Thoracic aorta (tissue), 2 donors: ENCODE measurements at regions not wholly inside any gene's neighbourhood (a gene's known extent, or its start where the extent isn't known, plus 50 kb on each side); places are given as distances from the start of the nearest gene placed in this dataset.

Experiments
- ATAC-seq: fragments of 150-250 bp; one replicate; pipeline ENCODE4 v1.8.0; 2017; ENCODE audit warnings: low read depth; ENCODE audit not compliant: insufficient number of reproducible peaks, low FRiP score
- DNase-seq: peaks from one replicate; pipeline ENCODE4 v3.0.0-alpha.2; 2020; ENCODE audit warnings: low spot score
- H3K27ac ChIP-seq, 2 donors: fragments of 200-600 bp; sonication (generic); 1 replicate in 1 of 2; 2 replicates in 1 of 2; pipeline ENCODE4 v1.5.1; 2016; ENCODE audit warnings: mild to moderate bottlenecking in 2 of 2, moderate library complexity in 2 of 2
- H3K27me3 ChIP-seq: fragments of 200-600 bp; sonication (generic); replicated peaks from 2 replicates; pipeline ENCODE4 v1.6.0; 2016; ENCODE audit warnings: mild to moderate bottlenecking; ENCODE audit not compliant: insufficient read depth
- H3K36me3 ChIP-seq: fragments of 200-600 bp; sonication (generic); one replicate; pipeline ENCODE4 v1.5.1; 2016
- H3K4me1 ChIP-seq, 2 donors: fragments of 200-600 bp; sonication (generic); 1 replicate in 1 of 2; 2 replicates in 1 of 2; pipeline versions ENCODE4 v1.5.1 to v1.6.0; 2016; ENCODE audit warnings: low read depth in 2 of 2, mild to moderate bottlenecking in 1 of 2; ENCODE audit not compliant: control insufficient read depth in 1 of 2
- H3K4me3 ChIP-seq: fragments of 200-600 bp; sonication (generic); 2 replicates; pipeline ENCODE4 v1.5.1; 2016; ENCODE audit warnings: mild to moderate bottlenecking
- H3K9me3 ChIP-seq: fragments of 200-600 bp; sonication (generic); 2 replicates; pipeline ENCODE4 v1.5.1; 2016
- CTCF ChIP-seq: fragments of 200-600 bp; sonication (generic); IDR thresholded peaks from one replicate; pipeline ENCODE4 v1.5.1; 2019; ENCODE audit warnings: antibody characterized with exemption

- no peak for DNase-seq
- no peak for ATAC-seq
- peaks cover 5 to 16% of the 10 kb centered on the region in 2 donors for H3K4me1 ChIP-seq
- no peaks in the 10 kb centered on the region for H3K9me3 ChIP-seq
- no peak overlapping the region for H3K4me3 ChIP-seq
- no peak for TF ChIP-seq CTCF
- no peak overlapping the region for H3K27ac ChIP-seq
- H3K36me3 ChIP-seq = no peaks in the 10 kb centered on the region
- H3K27me3 ChIP-seq = no peaks in the 10 kb centered on the region
Observed at GRCh38 chr2:236752096-236752495, 182.5 kb downstream of the ACKR3 start.

GRCh38 chr2:236753606-236754270, 184.1 kb downstream of the ACKR3 start:
- no peak for TF ChIP-seq CTCF

GRCh38 chr2:236754271-236754944, 184.8 kb downstream of the ACKR3 start:
- Histone ChIP-seq H3K27ac (no peak overlapping the region), H3K4me3 (no peak overlapping the region), H3K36me3 (no peaks in the 10 kb centered on the region), H3K9me3 (no peaks in the 10 kb centered on the region), H3K4me1 (no peaks in the 10 kb centered on the region), H3K27me3 (no peaks in the 10 kb centered on the region)
- ATAC-seq (no peak), DNase-seq (no peak)
- no peak for TF ChIP-seq CTCF

More at GRCh38 chr2:236753606-236754270, 184.1 kb downstream of the ACKR3 start:
- no peaks in the 10 kb centered on the region for H3K9me3 ChIP-seq
- no peaks in the 10 kb centered on the region for H3K27me3 ChIP-seq
- no peak overlapping the region for H3K4me3 ChIP-seq
- DNase-seq (no peak), ATAC-seq (no peak)
- no peak overlapping the region for H3K27ac ChIP-seq
- H3K36me3 ChIP-seq = no peaks in the 10 kb centered on the region
- peaks cover 5 to 7% of the 10 kb centered on the region in 2 donors for H3K4me1 ChIP-seq

- Histone ChIP-seq H3K4me1 (no peaks in the 10 kb centered on the region), H3K4me3 (no peak overlapping the region), H3K9me3 (no peaks in the 10 kb centered on the region), H3K36me3 (no peaks in the 10 kb centered on the region), H3K27me3 (no peaks in the 10 kb centered on the region), H3K27ac (no peak overlapping the region)
- TF ChIP-seq CTCF = no peak
- DNase-seq (no peak), ATAC-seq (no peak)
Observed at GRCh38 chr2:236755278-236755840, 185.7 kb downstream of the ACKR3 start.

- H3K27me3 ChIP-seq = no peaks in the 10 kb centered on the region
- ATAC-seq (no peak), DNase-seq (no peak)
- TF ChIP-seq CTCF = no peak
- no peak overlapping the region for H3K27ac ChIP-seq
- H3K4me1 ChIP-seq = no peaks in the 10 kb centered on the region
- no peak overlapping the region for H3K4me3 ChIP-seq
- H3K36me3 ChIP-seq = no peaks in the 10 kb centered on the region
- H3K9me3 ChIP-seq = no peaks in the 10 kb centered on the region
Observed at GRCh38 chr2:236758406-236758805, 188.8 kb downstream of the ACKR3 start.
